SU-DHL-6 (cell line): ENCODE measurements at regions not wholly inside any gene's neighbourhood (a gene's known extent, or its start where the extent isn't known, plus 50 kb on each side); places are given as distances from the start of the nearest gene placed in this dataset.

Source experiments
- CTCF ChIP-seq: fragments of 200-600 bp; sonication (generic); IDR thresholded peaks from one replicate; pipeline ENCODE4 v1.5.1; 2017; ENCODE audit warnings: antibody characterized with exemption, mild to moderate bottlenecking, low read length, moderate library complexity; ENCODE audit not compliant: insufficient read depth, poor library complexity, severe bottlenecking
- EZH2phosphoT487 ChIP-seq: fragments of 200-600 bp; sonication (generic), shearing (Covaris generic); conservative IDR thresholded peaks from 2 replicates; pipeline ENCODE4 v1.6.1; 2018; ENCODE audit warnings: mild to moderate bottlenecking, antibody characterized with exemption, low read length, moderate library complexity, mixed read lengths

GRCh38 chr14:86491743-86492142 is 961.8 kb downstream of the FLRT2 start:
- no peak for TF ChIP-seq CTCF
- TF ChIP-seq EZH2phosphoT487, result no peak
